MCF 10A (cell line): ENCODE measurements at regions not wholly inside any gene's neighbourhood (a gene's known extent, or its start where the extent isn't known, plus 50 kb on each side); places are given as distances from the start of the nearest gene placed in this dataset.

Source experiments
- BruUV-seq: library from RNA; stranded (reverse); fragments of 400-500 nt; replicated peaks from 2 replicates; lab custom pipeline; 2021; lab: Mats Ljungman, UMichigan
- CTCF ChIA-PET: fragments of 300-600 bp; sonication (Branson Sonifier 250); formaldehyde crosslinking; extraction: SDS; loops from one replicate; lab custom pipeline; 2021; ENCODE audit warnings: antibody characterized with exemption, inconsistent platforms; lab: Yijun Ruan, JAX
- POLR2A ChIA-PET: fragments of 300-600, 350-650 bp; sonication (Branson Sonifier 250); formaldehyde crosslinking; extraction: SDS; loops from one replicate; lab custom pipeline; 2020; ENCODE audit warnings: antibody characterized with exemption, inconsistent platforms; lab: Yijun Ruan, JAX
- DNase-seq: peaks from one replicate; pipeline ENCODE4 v3.0.0-alpha.2; 2018; ENCODE audit not compliant: unreplicated experiment
- H3K27ac Mint-ChIP-seq: one replicate; pipeline ENCODE4 v1.8.0; 2022; ENCODE audit warnings: mild to moderate bottlenecking, low read depth, mixed read lengths; ENCODE audit not compliant: unreplicated experiment
- H3K27me3 Mint-ChIP-seq: one replicate; pipeline ENCODE4 v1.8.0; 2022; ENCODE audit warnings: mixed read lengths; ENCODE audit not compliant: insufficient read depth, unreplicated experiment
- H3K36me3 Mint-ChIP-seq: one replicate; pipeline ENCODE4 v1.8.0; 2022; ENCODE audit warnings: mild to moderate bottlenecking, moderate library complexity, mixed read lengths; ENCODE audit not compliant: insufficient read depth, unreplicated experiment
- H3K4me1 Mint-ChIP-seq: one replicate; pipeline ENCODE4 v1.8.0; 2022; ENCODE audit warnings: mixed read lengths; ENCODE audit not compliant: insufficient read depth, unreplicated experiment
- H3K4me3 Mint-ChIP-seq: one replicate; pipeline ENCODE4 v1.8.0; 2022; ENCODE audit warnings: mild to moderate bottlenecking, moderate library complexity, mixed read lengths; ENCODE audit not compliant: unreplicated experiment
- H3K9me3 Mint-ChIP-seq: one replicate; pipeline ENCODE4 v1.8.0; 2022; ENCODE audit warnings: mixed read lengths; ENCODE audit not compliant: unreplicated experiment
- CTCF ChIP-seq: fragments of 200-600 bp; IDR thresholded peaks from one replicate; pipeline ENCODE4 v1.8.0; 2022; ENCODE audit warnings: antibody characterized with exemption, mild to moderate bottlenecking; ENCODE audit not compliant: unreplicated experiment
- intact Hi-C: fragments of 100-400 bp; cut with micrococcal nuclease; formaldehyde crosslinking; loops from 2 replicates; pipeline ENCODE4 v1.14.1; 2022

GRCh38 chr12:19945559-19946435, 422.5 kb upstream of the PDE3A start:
- no peaks in the 10 kb centered on the region for H3K9me3 Mint-ChIP-seq
- ChIA-PET POLR2A (interaction anchor here (0.6 to 1.3 kb wide), 4 partner anchors 9 to 827 kb away, joined by 3 to 4 read pairs (median 3); no protein-coding TSS in a partner anchor), CTCF (interaction anchor here (0.6 to 0.9 kb wide), 3 partner anchors 20 to 1721 kb away, joined by 3 read pairs; no protein-coding TSS in a partner anchor)
- H3K27ac Mint-ChIP-seq, result no peak overlapping the region
- intact Hi-C loops, result no loop called here
- DNase-seq, result no peak
- peaks cover 13% of the 10 kb centered on the region for H3K4me1 Mint-ChIP-seq
- TF ChIP-seq CTCF, result no peak
- no TSS peak for BruUV-seq
- H3K36me3 Mint-ChIP-seq, result no peaks in the 10 kb centered on the region
- no peak overlapping the region for H3K4me3 Mint-ChIP-seq
- no peaks in the 10 kb centered on the region for H3K27me3 Mint-ChIP-seq

- Mint-ChIP-seq H3K27ac (no peak overlapping the region), H3K4me3 (no peak overlapping the region), H3K4me1 (peaks cover 13% of the 10 kb centered on the region), H3K9me3 (no peaks in the 10 kb centered on the region), H3K36me3 (no peaks in the 10 kb centered on the region), H3K27me3 (peaks cover 5% of the 10 kb centered on the region)
- no peak for TF ChIP-seq CTCF
- BruUV-seq, result no TSS peak
- ChIA-PET CTCF (no interaction called here), POLR2A (interaction anchor here (0.6 to 1.3 kb wide), 3 partner anchors 9 to 828 kb away, joined by 3 to 4 read pairs (median 3); no protein-coding TSS in a partner anchor)
- intact Hi-C loops, result no loop called here
- peak; percentile 59 for DNase-seq
Measured at GRCh38 chr12:19946550-19946949, 421.8 kb upstream of the PDE3A start.

GRCh38 chr12:19947344-19947743, 421.0 kb upstream of the PDE3A start:
- Mint-ChIP-seq H3K27ac (no peak overlapping the region), H3K27me3 (peaks cover 13% of the 10 kb centered on the region), H3K9me3 (no peaks in the 10 kb centered on the region), H3K4me3 (no peak overlapping the region), H3K4me1 (peaks cover 13% of the 10 kb centered on the region), H3K36me3 (no peaks in the 10 kb centered on the region)
- TF ChIP-seq CTCF, result no peak
- intact Hi-C loops, result no loop called here
- no TSS peak for BruUV-seq
- CTCF ChIA-PET, result no interaction called here
- no peak for DNase-seq
- POLR2A ChIA-PET, result no interaction called here

GRCh38 chr12:19951664-19952063, 416.7 kb upstream of the PDE3A start:
- POLR2A ChIA-PET, result interaction anchor here (0.6 kb wide), 1 partner anchor 535 kb away, joined by 3 read pairs; no protein-coding TSS in a partner anchor
- intact Hi-C loops, result no loop called here
- DNase-seq, result no peak
- no peaks in the 10 kb centered on the region for H3K4me1 Mint-ChIP-seq
- no peaks in the 10 kb centered on the region for H3K36me3 Mint-ChIP-seq
- no peak for TF ChIP-seq CTCF
- no peak overlapping the region for H3K27ac Mint-ChIP-seq
- CTCF ChIA-PET, result interaction anchor here (1.0 to 1.3 kb wide), 2 partner anchors 16 to 35 kb away, joined by 3 to 5 read pairs; no protein-coding TSS in a partner anchor
- BruUV-seq, result no TSS peak
- H3K27me3 Mint-ChIP-seq, result peaks cover 39% of the 10 kb centered on the region
- H3K4me3 Mint-ChIP-seq, result no peak overlapping the region
- no peaks in the 10 kb centered on the region for H3K9me3 Mint-ChIP-seq
